Neural progenitor cell (in vitro differentiated cells): ENCODE measurements at regions not wholly inside any gene's neighbourhood (a gene's known extent, or its start where the extent isn't known, plus 50 kb on each side); places are given as distances from the start of the nearest gene placed in this dataset.
A peak's percentile ranks its signal among the peaks of the same experiment; 100 is the strongest.

Experiments used
- DNase-seq: peaks from one replicate; pipeline ENCODE4 v3.0.0-alpha.2; 2016; ENCODE audit warnings: low spot score
- H2AFZ ChIP-seq: fragments of 200-600 bp; sonication (generic); replicated peaks from 2 replicates; pipeline ENCODE4 v1.6.1; 2016; ENCODE audit warnings: antibody characterized with exemption
- H3F3A ChIP-seq: fragments of 200-600 bp; sonication (generic); 2 replicates; pipeline ENCODE4 v1.6.1; 2016; ENCODE audit warnings: antibody characterized with exemption, low read depth
- H3K27ac ChIP-seq: fragments of 200-600 bp; sonication (generic); 2 replicates; pipeline ENCODE4 v1.5.1; 2016; ENCODE audit warnings: mild to moderate bottlenecking
- H3K27me3 ChIP-seq: fragments of 200-600 bp; sonication (generic); 2 replicates; pipeline ENCODE4 v1.6.1; 2016; ENCODE audit warnings: mild to moderate bottlenecking, moderate library complexity
- H3K36me3 ChIP-seq: fragments of 200-600 bp; sonication (generic); 2 replicates; pipeline ENCODE4 v1.5.1; 2016
- H3K4me1 ChIP-seq: fragments of 200-600 bp; sonication (generic); 2 replicates; pipeline ENCODE4 v1.6.1; 2016; ENCODE audit warnings: mixed run types
- H3K4me2 ChIP-seq: fragments of 200-600 bp; sonication (generic); 2 replicates; pipeline ENCODE4 v1.6.1; 2016
- H3K4me3 ChIP-seq: fragments of 200-600 bp; sonication (generic); 2 replicates; pipeline ENCODE4 v1.5.1; 2016
- H3K79me2 ChIP-seq: fragments of 200-600 bp; sonication (generic); 2 replicates; pipeline ENCODE4 v1.6.1; 2016; ENCODE audit warnings: low read depth
- H3K9ac ChIP-seq: fragments of 200-600 bp; sonication (generic); 2 replicates; pipeline ENCODE4 v1.6.1; 2016
- H3K9me3 ChIP-seq: fragments of 200-600 bp; sonication (generic); 2 replicates; pipeline ENCODE4 v1.5.1; 2016; ENCODE audit warnings: low read depth
- H4K20me1 ChIP-seq: fragments of 200-600 bp; sonication (generic); 2 replicates; pipeline ENCODE4 v1.6.1; 2016; ENCODE audit warnings: low read depth
- H3K27ac Mint-ChIP-seq: 3 replicates; pipeline ENCODE4 v1.8.0; 2021; ENCODE audit warnings: mixed read lengths
- H3K27me3 Mint-ChIP-seq: 2 replicates; pipeline ENCODE4 v1.8.0; 2022; ENCODE audit warnings: low read depth, mild to moderate bottlenecking, inconsistent platforms, moderate library complexity, mixed read lengths; ENCODE audit not compliant: insufficient read depth
- H3K36me3 Mint-ChIP-seq: 3 replicates; pipeline ENCODE4 v1.8.0; 2021; ENCODE audit warnings: mixed read lengths
- H3K4me1 Mint-ChIP-seq: 3 replicates; pipeline ENCODE4 v1.8.0; 2021; ENCODE audit warnings: mixed read lengths
- H3K4me3 Mint-ChIP-seq: 3 replicates; pipeline ENCODE4 v1.8.0; 2021; ENCODE audit warnings: mild to moderate bottlenecking, moderate library complexity, mixed read lengths
- H3K9me3 Mint-ChIP-seq: 3 replicates; pipeline ENCODE4 v1.8.0; 2020; ENCODE audit warnings: mixed read lengths
- CTCF ChIP-seq: fragments of 200-600 bp; sonication (generic); IDR thresholded peaks from 2 replicates; pipeline ENCODE4 v1.5.1; 2017; ENCODE audit warnings: antibody characterized with exemption, mild to moderate bottlenecking
- EZH2 ChIP-seq: fragments of 200-600 bp; sonication (generic); IDR thresholded peaks from 2 replicates; pipeline ENCODE4 v1.6.1; 2017; ENCODE audit warnings: antibody characterized with exemption, mild to moderate bottlenecking, moderate library complexity
- EZH2phosphoT487 ChIP-seq: fragments of 200-600 bp; sonication (generic); IDR thresholded peaks from 2 replicates; pipeline ENCODE4 v1.6.1; 2017; ENCODE audit warnings: antibody characterized with exemption

GRCh38 chr20:40441771-40442170 lies 247.3 kb downstream of the MAFB start:
- TF ChIP-seq CTCF (no peak), EZH2 (no peak), EZH2phosphoT487 (no peak)

GRCh38 chr20:40438161-40438830 lies 250.7 kb downstream of the MAFB start:
- Mint-ChIP-seq H3K36me3 (no peaks in the 10 kb centered on the region), H3K9me3 (no peaks in the 10 kb centered on the region), H3K4me1 (peaks cover 6% of the 10 kb centered on the region), H3K4me3 (no peak overlapping the region), H3K27ac (no peak overlapping the region), H3K27me3 (no peaks in the 10 kb centered on the region)
- Histone ChIP-seq H3K9me3 (no peaks in the 10 kb centered on the region), H3K9ac (no peak overlapping the region), H2AFZ (no peak overlapping the region), H3K27me3 (no peaks in the 10 kb centered on the region), H3K27ac (no peak overlapping the region), H3K36me3 (no peaks in the 10 kb centered on the region), H4K20me1 (no peaks in the 10 kb centered on the region), H3K4me1 (peaks cover 4% of the 10 kb centered on the region), H3K4me3 (no peak overlapping the region), H3F3A (no peaks in the 10 kb centered on the region), H3K4me2 (no peak overlapping the region), H3K79me2 (no peaks in the 10 kb centered on the region)
- TF ChIP-seq EZH2phosphoT487 (no peak), CTCF (no peak), EZH2 (no peak)
- DNase-seq = no peak

More at GRCh38 chr20:40441771-40442170, 247.3 kb downstream of the MAFB start:
- Histone ChIP-seq H3K4me1 (peaks cover 11% of the 10 kb centered on the region), H2AFZ (peak overlapping the region; percentile 95), H3K27me3 (no peaks in the 10 kb centered on the region), H3K36me3 (no peaks in the 10 kb centered on the region), H3K27ac (no peak overlapping the region), H4K20me1 (no peaks in the 10 kb centered on the region), H3K4me3 (no peak overlapping the region), H3K9me3 (no peaks in the 10 kb centered on the region), H3K4me2 (no peak overlapping the region), H3F3A (no peaks in the 10 kb centered on the region), H3K79me2 (no peaks in the 10 kb centered on the region), H3K9ac (no peak overlapping the region)
- DNase-seq = no peak
- peaks cover 15% of the 10 kb centered on the region for H3K4me1 Mint-ChIP-seq
- no peaks in the 10 kb centered on the region for H3K9me3 Mint-ChIP-seq
- no peak overlapping the region for H3K27ac Mint-ChIP-seq
- no peaks in the 10 kb centered on the region for H3K36me3 Mint-ChIP-seq
- peaks cover 2% of the 10 kb centered on the region for H3K27me3 Mint-ChIP-seq
- H3K4me3 Mint-ChIP-seq = no peak overlapping the region

GRCh38 chr20:40436011-40436410 lies 253.0 kb downstream of the MAFB start:
- Histone ChIP-seq H3K4me1 (no peaks in the 10 kb centered on the region), H3K79me2 (no peaks in the 10 kb centered on the region), H2AFZ (no peak overlapping the region), H3K27me3 (no peaks in the 10 kb centered on the region), H3K27ac (no peak overlapping the region), H3F3A (no peaks in the 10 kb centered on the region), H3K9me3 (no peaks in the 10 kb centered on the region), H3K9ac (no peak overlapping the region), H3K4me2 (no peak overlapping the region), H4K20me1 (no peaks in the 10 kb centered on the region), H3K4me3 (no peak overlapping the region), H3K36me3 (no peaks in the 10 kb centered on the region)
- H3K27ac Mint-ChIP-seq = no peak overlapping the region
- TF ChIP-seq CTCF (no peak), EZH2phosphoT487 (no peak), EZH2 (no peak)
- H3K4me3 Mint-ChIP-seq = no peak overlapping the region
- no peaks in the 10 kb centered on the region for H3K36me3 Mint-ChIP-seq
- no peaks in the 10 kb centered on the region for H3K4me1 Mint-ChIP-seq
- no peak for DNase-seq
- no peaks in the 10 kb centered on the region for H3K27me3 Mint-ChIP-seq
- H3K9me3 Mint-ChIP-seq = no peaks in the 10 kb centered on the region
